NCI-H2227 treated with DMSO at 0.1 percent for 48 hours (cell line): ENCODE measurements at regions not wholly inside any gene's neighbourhood (a gene's known extent, or its start where the extent isn't known, plus 50 kb on each side); places are given as distances from the start of the nearest gene placed in this dataset.
"Not testable (repeated sequence)": the region's sequence is repeated elsewhere in the genome, so short reads cannot be mapped to it uniquely, and the experiment has no call there.

Experiments used
- DNase-seq: peaks from one replicate; lab custom pipeline; 2025; lab: John Stamatoyannopoulos, UW

GRCh38 chr6:122180132-122180531 lies 219.3 kb upstream of the HSF2 start:
- DNase-seq, result no peak

DNA sequence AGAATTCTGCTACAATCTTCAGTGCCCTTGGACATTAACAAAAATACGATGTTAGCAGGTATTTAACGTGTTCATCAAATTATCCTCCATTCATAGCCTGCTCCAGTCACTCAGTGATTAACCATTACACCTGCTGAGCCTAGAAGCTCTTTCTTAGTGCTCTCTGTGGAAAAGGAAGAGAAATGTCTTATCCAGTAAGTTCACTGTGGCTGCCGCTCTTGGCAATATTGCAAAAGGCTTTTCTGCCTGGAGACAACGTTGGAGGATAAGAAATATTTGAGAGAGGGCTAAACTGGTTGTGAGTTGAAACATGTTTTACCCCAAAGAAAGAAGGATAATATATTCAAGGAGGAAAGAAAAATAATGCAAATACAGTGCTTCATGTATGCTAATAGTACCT lies 217.4 kb upstream of the HSF2 start:
- DNase-seq, result no peak

GRCh38 chr6:122184401-122184827 lies 215.0 kb upstream of the HSF2 start:
- DNase-seq, result peak; percentile 7

GRCh38 chr6:122185458-122185857 lies 214.0 kb upstream of the HSF2 start:
- not testable (repeated sequence) for DNase-seq

DNA sequence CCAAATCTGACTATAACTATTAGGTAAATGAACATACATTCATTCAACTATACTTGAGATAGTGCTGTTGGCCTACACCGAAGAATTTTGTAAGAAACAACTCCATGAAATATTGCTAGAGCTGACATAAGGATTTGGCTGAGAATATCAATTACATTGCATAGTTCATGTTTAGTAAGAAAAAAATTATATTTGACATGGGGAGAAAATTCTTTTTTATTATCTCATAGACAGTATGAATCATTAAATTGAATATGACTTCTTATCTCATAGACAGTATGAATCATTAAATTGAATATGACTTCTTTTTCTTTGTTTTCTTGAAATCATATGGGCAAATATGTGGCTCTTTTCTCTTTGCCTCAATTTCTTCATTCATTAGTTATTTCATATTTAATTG lies 212.3 kb upstream of the HSF2 start:
- no peak for DNase-seq

GRCh38 chr6:122198922-122199321 lies 200.5 kb upstream of the HSF2 start:
- DNase-seq, result no peak

- no peak for DNase-seq
Measured at GRCh38 chr6:122200440-122200839, 199.0 kb upstream of the HSF2 start.

- no peak for DNase-seq
Measured at GRCh38 chr6:122202576-122203137, 196.8 kb upstream of the HSF2 start.

DNA sequence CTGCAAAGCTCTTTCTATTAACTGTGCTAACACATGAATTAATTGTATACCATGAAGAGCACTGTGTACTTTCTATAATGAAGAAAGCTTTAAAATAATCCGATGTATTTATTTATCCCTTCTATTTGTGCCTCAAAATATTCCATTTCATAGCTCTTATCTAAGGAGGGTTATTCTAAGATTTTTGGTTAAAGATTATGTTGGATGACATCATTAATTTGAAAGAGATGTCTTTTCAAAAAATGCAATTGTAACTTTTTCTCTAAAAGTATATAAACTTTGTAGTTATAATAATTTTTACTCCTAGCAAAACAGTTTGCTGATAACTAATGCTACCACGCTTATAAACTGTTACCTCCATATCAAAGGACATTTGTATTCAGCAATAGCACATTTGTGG lies 192.4 kb upstream of the HSF2 start:
- no peak for DNase-seq

- DNase-seq, result no peak
Measured at GRCh38 chr6:122207794-122208193, 191.7 kb upstream of the HSF2 start.

DNA sequence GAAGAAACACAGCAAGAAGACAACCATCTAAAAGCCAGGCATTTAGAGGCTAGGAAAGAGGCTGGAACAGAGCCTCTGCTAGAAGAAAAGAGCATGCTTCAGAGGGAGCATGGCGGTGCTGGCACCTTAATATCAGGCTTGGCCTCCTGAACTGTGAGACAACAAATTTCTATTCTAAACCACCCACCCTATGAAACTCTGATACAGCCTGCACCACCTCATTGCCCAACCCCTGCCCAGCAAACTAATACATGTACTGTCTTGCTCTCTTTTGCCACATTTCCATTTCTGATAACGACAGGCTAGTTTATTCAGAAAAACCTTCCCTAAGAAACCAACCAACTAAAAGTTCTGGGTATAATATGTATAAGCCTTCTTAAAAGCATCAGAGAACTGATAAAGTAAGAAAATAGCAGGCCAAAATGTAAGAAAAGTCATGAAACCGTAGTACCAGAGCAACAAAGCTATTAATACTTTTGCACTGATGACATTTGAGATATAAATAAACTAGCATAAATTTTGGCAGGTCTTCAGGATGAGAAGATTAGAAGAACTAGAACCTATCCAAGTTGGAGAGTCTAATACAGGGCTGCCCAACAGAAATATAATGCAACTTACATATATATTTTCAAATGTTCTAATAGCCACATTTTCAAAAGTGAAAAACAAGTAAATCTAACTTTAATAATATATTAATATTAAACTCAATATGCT lies 184.7 kb upstream of the HSF2 start:
- DNase-seq, result no peak

DNA sequence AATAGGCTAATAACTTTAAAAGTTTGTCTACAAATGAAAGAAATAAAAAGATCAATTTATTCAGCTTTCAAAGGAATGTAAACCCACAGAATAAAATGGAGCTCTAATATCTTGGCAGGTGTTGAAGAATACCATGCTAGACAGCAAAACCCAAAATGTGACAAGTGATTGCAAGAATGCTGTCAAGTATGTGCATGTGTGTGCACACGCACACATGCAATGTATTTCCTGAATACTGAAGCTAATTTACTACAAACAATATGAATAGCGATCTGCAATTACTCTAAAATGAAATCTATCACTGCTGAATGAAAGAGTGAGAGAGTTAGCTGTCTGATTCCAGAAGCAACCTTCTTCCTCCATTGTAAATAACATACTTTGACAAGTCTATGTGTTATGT lies 179.2 kb upstream of the HSF2 start:
- DNase-seq, result no peak

GRCh38 chr6:122222761-122223160 lies 176.7 kb upstream of the HSF2 start:
- DNase-seq, result no peak

GRCh38 chr6:122223251-122223650 lies 176.2 kb upstream of the HSF2 start:
- no peak for DNase-seq

DNA sequence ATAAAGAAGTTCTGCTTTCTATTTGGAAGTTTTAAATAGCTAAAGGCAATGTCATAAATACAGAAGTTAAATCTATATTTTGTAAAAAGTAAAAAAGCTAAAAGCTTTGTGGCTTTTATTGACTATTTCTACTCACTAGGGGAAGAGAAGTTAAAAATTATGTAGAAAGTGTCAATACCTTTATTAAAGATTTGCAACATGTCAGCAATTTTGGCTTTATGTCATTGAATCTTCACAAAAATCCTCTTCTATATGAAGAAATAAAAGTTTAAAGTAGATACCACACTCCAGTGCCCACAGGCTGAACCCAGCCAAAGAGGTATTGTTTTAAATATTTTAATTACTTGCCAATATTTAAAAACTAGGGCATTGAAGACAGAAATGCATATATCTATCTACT lies 160.6 kb upstream of the HSF2 start:
- no peak for DNase-seq

DNA sequence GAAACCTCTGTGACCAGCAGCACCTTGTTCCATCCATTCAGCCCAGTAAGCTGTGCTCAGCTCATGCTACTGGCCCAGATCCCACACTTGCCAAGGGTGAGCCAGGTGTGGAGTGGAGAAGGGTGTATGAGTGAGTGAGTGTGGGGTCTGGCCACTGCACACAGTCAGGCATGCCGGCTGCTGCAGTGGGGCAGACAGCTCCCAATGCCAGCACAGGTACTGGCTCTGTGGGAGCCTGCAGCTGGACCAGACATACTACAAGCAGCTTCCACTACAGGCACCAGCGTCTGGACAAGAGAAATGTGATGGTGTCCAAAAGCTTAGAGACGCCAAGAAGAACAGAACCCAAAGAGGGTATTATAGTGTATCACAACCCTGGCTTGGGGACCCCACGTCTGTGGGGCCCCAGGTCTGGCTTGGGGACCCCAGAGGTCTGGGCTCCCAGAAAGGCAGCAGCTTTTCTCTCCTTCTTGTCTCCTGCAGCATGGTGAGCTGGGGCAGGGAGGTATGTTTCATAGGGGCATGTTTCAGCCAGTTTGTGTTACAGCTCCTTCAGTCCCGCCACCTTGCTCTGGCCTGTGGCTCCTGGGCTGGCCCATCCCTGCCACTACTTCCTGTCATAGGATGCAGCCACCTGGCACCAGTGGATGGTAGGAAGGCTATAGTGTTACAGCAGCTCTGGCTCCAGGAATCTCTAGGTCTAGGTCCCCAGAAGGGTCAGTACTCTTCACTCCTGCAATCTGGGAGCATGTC lies 152.4 kb upstream of the HSF2 start:
- no peak for DNase-seq

GRCh38 chr6:122248001-122248669 lies 151.3 kb upstream of the HSF2 start:
- no peak for DNase-seq

DNA sequence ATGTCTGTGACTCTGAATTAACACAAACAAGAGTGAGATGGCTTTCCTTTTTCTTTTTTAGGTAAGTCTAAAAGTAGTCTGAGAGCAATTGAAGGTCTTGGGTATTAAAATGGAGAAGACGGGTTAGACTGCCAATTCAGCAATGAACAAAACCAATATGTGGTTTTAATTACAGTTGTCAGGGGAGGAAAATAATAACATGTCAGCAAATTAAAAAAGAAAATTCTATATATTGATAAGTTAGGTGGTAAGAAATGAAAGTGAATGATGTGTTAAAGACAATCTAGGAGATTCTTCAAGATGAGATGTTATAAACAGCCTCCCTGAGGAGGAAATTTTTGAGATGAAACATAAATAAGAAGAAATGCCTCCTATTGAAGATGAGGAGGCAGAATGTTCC lies 150.6 kb upstream of the HSF2 start:
- no peak for DNase-seq

DNA sequence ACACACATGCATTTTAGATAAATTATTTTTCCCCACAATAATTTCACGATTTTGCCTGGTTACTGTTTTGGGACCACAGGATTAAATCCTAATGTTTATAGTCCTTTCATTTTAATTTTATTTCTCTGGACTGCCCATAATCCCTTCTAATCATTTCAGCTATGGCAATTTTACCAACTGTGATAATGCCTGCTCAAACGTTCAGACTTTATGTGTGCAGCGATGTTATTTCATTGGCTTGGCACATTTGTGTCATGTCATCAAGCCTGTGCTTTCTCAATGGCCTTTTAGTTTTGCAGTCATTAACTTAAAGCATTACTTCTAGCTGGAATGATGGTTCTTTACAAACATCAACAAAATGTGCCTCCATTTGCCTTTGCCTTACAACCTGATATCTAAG lies 140.6 kb upstream of the HSF2 start:
- no peak for DNase-seq

DNA sequence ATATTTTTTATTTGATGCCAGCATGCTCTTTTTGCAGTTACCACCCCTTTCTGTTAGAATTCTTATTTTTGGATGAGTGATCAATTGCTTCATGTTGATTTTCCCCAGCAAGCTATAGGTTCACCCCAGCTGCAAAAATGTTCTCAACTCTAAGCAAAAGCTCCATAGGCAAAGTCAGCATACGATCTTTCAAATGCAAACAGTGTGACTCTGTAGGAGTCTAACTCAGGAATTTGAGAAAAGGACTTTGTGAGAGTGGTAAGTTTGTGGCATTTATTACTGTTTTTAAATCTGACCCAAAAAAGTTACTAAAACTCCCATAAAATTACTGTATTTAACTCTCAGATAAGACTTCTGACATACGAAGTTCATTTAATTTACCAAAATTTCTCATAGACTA lies 134.9 kb upstream of the HSF2 start:
- no peak for DNase-seq

DNA sequence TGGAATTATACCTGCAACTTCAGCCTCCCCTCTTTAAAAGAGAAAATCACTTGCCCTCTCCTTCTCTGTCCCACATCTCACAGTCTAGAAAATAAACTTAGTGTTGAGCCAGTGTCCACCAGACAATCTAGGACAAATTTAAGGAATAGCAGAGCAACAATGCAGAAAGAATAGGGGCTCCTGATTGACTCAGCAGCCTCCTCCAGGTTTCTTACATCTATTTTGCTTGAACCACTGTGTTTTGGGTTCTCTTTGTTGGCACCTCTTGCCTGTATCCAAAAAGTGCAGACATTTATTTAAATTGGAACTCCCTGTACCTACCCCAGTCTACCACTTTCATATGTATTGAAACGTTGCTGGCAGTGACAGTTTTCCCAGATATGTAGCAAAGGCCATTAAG lies 133.7 kb upstream of the HSF2 start:
- no peak for DNase-seq

- DNase-seq, result no peak
Measured at GRCh38 chr6:122268394-122268793, 131.1 kb upstream of the HSF2 start.

DNA sequence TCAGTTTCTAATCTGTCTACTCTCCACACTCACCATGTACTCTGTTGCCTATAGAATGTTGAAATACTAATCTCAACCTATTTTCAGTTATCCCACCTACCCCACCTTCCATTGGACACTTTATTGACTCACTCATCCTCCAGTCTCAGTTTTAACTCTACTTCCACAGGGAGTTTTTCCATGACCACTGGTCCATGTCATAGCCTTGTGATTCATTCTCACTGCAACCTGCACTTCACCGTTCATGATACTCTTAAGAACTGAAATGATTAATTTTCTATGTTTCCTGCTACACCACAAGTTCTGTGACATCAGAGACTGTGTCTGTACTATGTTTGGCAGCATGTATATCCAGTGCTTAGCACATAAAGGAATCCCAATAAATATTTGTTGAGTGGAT lies 122.8 kb upstream of the HSF2 start:
- DNase-seq, result no peak
